Right ventricle myocardium superior (tissue), 1 donor: ENCODE measurements at regions not wholly inside any gene's neighbourhood (a gene's known extent, or its start where the extent isn't known, plus 50 kb on each side); places are given as distances from the start of the nearest gene placed in this dataset.

Experiments used
- ATAC-seq: fragments of 200-7000 bp; cut with Tn5 transposase; one replicate; pipeline ENCODE4 v1.9.1; 2020; ENCODE audit warnings: mild to moderate bottlenecking; ENCODE audit not compliant: poor library complexity
- DNase-seq: peaks from one replicate; pipeline ENCODE4 v3.0.0-alpha.2; 2020
- intact Hi-C: fragments of 100-400 bp; cut with DNase I; formaldehyde crosslinking; loops from one replicate; pipeline ENCODE4 v1.11.2; 2022
- donor health status: DM: no; HTN: yes; CAD: no; lungs with severe emphysema.

- ATAC-seq (no peak), DNase-seq (no peak)
- intact Hi-C loops, result no loop called here
These were observed 228.6 kb upstream of the CDH5 start for GRCh38 chr16:66137853-66138252.

- intact Hi-C loops, result no loop called here
- DNase-seq (no peak), ATAC-seq (no peak)
These were observed 229.7 kb upstream of the CDH5 start for GRCh38 chr16:66136841-66137240.

- no peak for DNase-seq
- ATAC-seq, result peak; percentile 34
- intact Hi-C loops, result no loop called here
These were observed 230.7 kb upstream of the CDH5 start for GRCh38 chr16:66135838-66136237.

GRCh38 chr16:66135421-66135831, 231.1 kb upstream of the CDH5 start:
- DNase-seq (peak; percentile 73), ATAC-seq (peak; percentile 97)
- intact Hi-C loops, result no loop called here

GRCh38 chr16:66134875-66135274, 231.6 kb upstream of the CDH5 start:
- no peak for DNase-seq
- intact Hi-C loops, result no loop called here
- peak; percentile 7 for ATAC-seq

GRCh38 chr16:66133643-66134338, 232.7 kb upstream of the CDH5 start:
- intact Hi-C loops, result no loop called here
- DNase-seq (no peak), ATAC-seq (no peak)

GRCh38 chr16:66131895-66132294, 234.6 kb upstream of the CDH5 start:
- ATAC-seq (no peak), DNase-seq (no peak)
- intact Hi-C loops, result no loop called here

GRCh38 chr16:66131156-66131807, 235.2 kb upstream of the CDH5 start:
- ATAC-seq (no peak), DNase-seq (no peak)
- intact Hi-C loops, result no loop called here

GRCh38 chr16:66130296-66130905, 236.1 kb upstream of the CDH5 start:
- DNase-seq (no peak), ATAC-seq (no peak)
- intact Hi-C loops, result no loop called here

- intact Hi-C loops, result no loop called here
- no peak for ATAC-seq
These were observed 237.3 kb upstream of the CDH5 start for GRCh38 chr16:66129196-66129595.

GRCh38 chr16:66128371-66128770, 238.1 kb upstream of the CDH5 start:
- DNase-seq, result no peak
- ATAC-seq, result no peak
- intact Hi-C loops, result no loop called here

More at GRCh38 chr16:66129196-66129595, 237.3 kb upstream of the CDH5 start:
- no peak for DNase-seq

- ATAC-seq (peak; percentile 41), DNase-seq (peak; percentile 49)
- intact Hi-C loops, result no loop called here
These were observed 238.8 kb upstream of the CDH5 start for GRCh38 chr16:66127459-66128370.

- ATAC-seq (no peak), DNase-seq (no peak)
- intact Hi-C loops, result no loop called here
These were observed 245.0 kb upstream of the CDH5 start for GRCh38 chr16:66121466-66121865.

- ATAC-seq, result no peak
These were observed 245.8 kb upstream of the CDH5 start for GRCh38 chr16:66120656-66121055.

GRCh38 chr16:66116163-66117002, 250.1 kb upstream of the CDH5 start:
- intact Hi-C loops, result no loop called here
- no peak for DNase-seq
- ATAC-seq, result no peak

More at GRCh38 chr16:66120656-66121055, 245.8 kb upstream of the CDH5 start:
- no peak for DNase-seq
- intact Hi-C loops, result no loop called here

GRCh38 chr16:66115373-66115772, 251.1 kb upstream of the CDH5 start:
- intact Hi-C loops, result no loop called here
- no peak for DNase-seq
- ATAC-seq, result no peak

- intact Hi-C loops, result no loop called here
- DNase-seq (no peak), ATAC-seq (no peak)
These were observed 253.3 kb upstream of the CDH5 start for GRCh38 chr16:66113223-66113622.

- intact Hi-C loops, result no loop called here
- DNase-seq (no peak), ATAC-seq (no peak)
These were observed 256.8 kb upstream of the CDH5 start for GRCh38 chr16:66109677-66110076.
